HL-60 (cell line): ENCODE measurements at regions not wholly inside any gene's neighbourhood (a gene's known extent, or its start where the extent isn't known, plus 50 kb on each side); places are given as distances from the start of the nearest gene placed in this dataset.

Experiments used
- CTCF ChIP-seq: IDR thresholded peaks from one replicate; pipeline ENCODE4 v1.5.1; 2011; ENCODE audit warnings: low read length, control low read depth, inconsistent platforms; ENCODE audit not compliant: insufficient read depth
- GABPA ChIP-seq: IDR thresholded peaks from 2 replicates; pipeline ENCODE4 v1.6.1; 2012; ENCODE audit warnings: low read depth
- POLR2AphosphoS5 ChIP-seq: IDR thresholded peaks from 2 replicates; pipeline ENCODE4 v1.6.1; 2012; ENCODE audit warnings: low read depth
- REST ChIP-seq: IDR thresholded peaks from 2 replicates; pipeline ENCODE4 v1.6.1; 2012; ENCODE audit warnings: low read depth; ENCODE audit not compliant: insufficient replicate concordance
- SPI1 ChIP-seq: IDR thresholded peaks from 2 replicates; pipeline ENCODE4 v1.6.1; 2012; ENCODE audit warnings: low read depth, mild to moderate bottlenecking, borderline replicate concordance

GRCh38 chr3:102484-102883 lies 94.1 kb upstream of the CHL1 start:
- TF ChIP-seq CTCF = no peak
- TF ChIP-seq GABPA = no peak
- no peak for TF ChIP-seq POLR2AphosphoS5
- no peak for TF ChIP-seq REST
- TF ChIP-seq SPI1 = no peak
